ENCODE measurements at regions not wholly inside any gene's neighbourhood (a gene's known extent, or its start where the extent isn't known, plus 50 kb on each side); places are given as distances from the start of the nearest gene placed in this dataset.

- H3K4me1 ChIP-seq (ENCODE audit: control insufficient read depth, extremely low read depth, insufficient read depth, low read length): peaks cover 13% of the 10 kb centered on the region
- H2AFZ ChIP-seq (ENCODE audit: control insufficient read depth, low read length): no peak overlapping the region
- dilution Hi-C loops (cut with MboI; ENCODE audit: extremely low pct_ligation_motif_present, low sequenced_read_pairs): no loop called here
- H3K36me3 ChIP-seq (ENCODE audit: control insufficient read depth in 2 of 2, extremely low read depth in 1 of 2, insufficient read depth in 2 of 2, low read length in 2 of 2): no peaks in the 10 kb centered on the region
- no peak overlapping the region for H3K9ac ChIP-seq (ENCODE audit: control insufficient read depth, extremely low read depth, insufficient read depth, low read length)
- no peaks in the 10 kb centered on the region for H3K27me3 ChIP-seq (ENCODE audit: control insufficient read depth, extremely low read depth, insufficient read depth, low read length)
- no peak overlapping the region for H3K27ac ChIP-seq (ENCODE audit: control insufficient read depth, insufficient read depth, low read length)
- DNase-seq (ENCODE audit: low read depth, low spot score) (no peak), FAIRE-seq (no peak)
- TF ChIP-seq CTCF (optimal IDR thresholded peaks at IDR 0.05 in 1 of 3, IDR thresholded peaks at IDR 0.05 in 1 of 3, conservative IDR thresholded peaks at IDR 0.05 in 1 of 3; ENCODE audit: extremely low read depth in 1 of 3, insufficient read depth in 2 of 3, low read length in 3 of 3) (no peak), EZH2 (IDR thresholded peaks at IDR 0.05; ENCODE audit: low read length) (no peak)
- no peaks in the 10 kb centered on the region for H4K20me1 ChIP-seq (ENCODE audit: control insufficient read depth, extremely low read depth, insufficient read depth, low read length)
- no peaks in the 10 kb centered on the region for H3K9me3 ChIP-seq (ENCODE audit: control insufficient read depth, low read depth, low read length)
- no peaks in the 10 kb centered on the region for H3K79me2 ChIP-seq (ENCODE audit: control insufficient read depth, insufficient read depth, low read length)
- no peak overlapping the region for H3K4me2 ChIP-seq (ENCODE audit: control insufficient read depth, extremely low read depth, insufficient read depth, low read depth, low read length)
- H3K9me1 ChIP-seq (ENCODE audit: control insufficient read depth, extremely low read depth, insufficient read depth, low read length): no peaks in the 10 kb centered on the region
- no peak overlapping the region for H3K4me3 ChIP-seq (ENCODE audit: control insufficient read depth in 2 of 3, extremely low read depth in 1 of 3, insufficient read depth in 2 of 3, low read depth in 1 of 3, low read length in 3 of 3)
Measured at GRCh38 chr7:121540138-121540537, 144.0 kb upstream of the FAM3C start.

DNA sequence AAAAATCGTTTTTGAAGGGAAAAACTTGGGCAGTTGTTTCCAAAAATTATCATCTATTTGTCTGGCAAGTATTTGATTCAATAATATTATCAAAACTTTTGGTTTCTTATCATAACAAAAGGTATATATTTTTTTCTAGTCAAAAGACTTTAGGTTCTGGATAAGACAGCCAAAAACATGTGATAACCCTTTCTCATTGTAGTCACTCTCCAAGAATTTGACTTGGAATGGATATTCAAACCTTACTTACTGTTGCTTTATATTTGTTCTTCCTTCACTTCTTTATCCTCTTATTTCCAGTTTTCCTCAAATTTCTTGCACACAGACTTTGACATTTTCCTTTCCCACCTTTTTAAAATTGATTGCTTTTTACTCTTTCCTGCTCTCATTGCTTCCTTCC is 140.9 kb upstream of the FAM3C start:
- no peak for TF ChIP-seq EZH2 (IDR thresholded peaks at IDR 0.05; ENCODE audit: low read length)
- TF ChIP-seq CTCF (optimal IDR thresholded peaks at IDR 0.05 in 1 of 3, IDR thresholded peaks at IDR 0.05 in 1 of 3, conservative IDR thresholded peaks at IDR 0.05 in 1 of 3; ENCODE audit: extremely low read depth in 1 of 3, insufficient read depth in 2 of 3, low read length in 3 of 3): no peak
- H3K27me3 ChIP-seq (ENCODE audit: control insufficient read depth, extremely low read depth, insufficient read depth, low read length): no peaks in the 10 kb centered on the region
- no peaks in the 10 kb centered on the region for H3K9me1 ChIP-seq (ENCODE audit: control insufficient read depth, extremely low read depth, insufficient read depth, low read length)
- DNase-seq (ENCODE audit: low read depth, low spot score): no peak
- no peak overlapping the region for H3K27ac ChIP-seq (ENCODE audit: control insufficient read depth, insufficient read depth, low read length)
- no peaks in the 10 kb centered on the region for H3K9me3 ChIP-seq (ENCODE audit: control insufficient read depth, low read depth, low read length)
- peak; percentile 55 for FAIRE-seq
- no peak overlapping the region for H3K9ac ChIP-seq (ENCODE audit: control insufficient read depth, extremely low read depth, insufficient read depth, low read length)
- H2AFZ ChIP-seq (ENCODE audit: control insufficient read depth, low read length): peak overlapping the region; percentile 23
- H3K36me3 ChIP-seq (ENCODE audit: control insufficient read depth in 2 of 2, extremely low read depth in 1 of 2, insufficient read depth in 2 of 2, low read length in 2 of 2): no peaks in the 10 kb centered on the region
- no peak overlapping the region for H3K4me2 ChIP-seq (ENCODE audit: control insufficient read depth, extremely low read depth, insufficient read depth, low read depth, low read length)
- no peaks in the 10 kb centered on the region for H4K20me1 ChIP-seq (ENCODE audit: control insufficient read depth, extremely low read depth, insufficient read depth, low read length)
- H3K4me3 ChIP-seq (ENCODE audit: control insufficient read depth in 2 of 3, extremely low read depth in 1 of 3, insufficient read depth in 2 of 3, low read depth in 1 of 3, low read length in 3 of 3): no peak overlapping the region
- no peaks in the 10 kb centered on the region for H3K79me2 ChIP-seq (ENCODE audit: control insufficient read depth, insufficient read depth, low read length)
- no peaks in the 10 kb centered on the region for H3K4me1 ChIP-seq (ENCODE audit: control insufficient read depth, extremely low read depth, insufficient read depth, low read length)
- dilution Hi-C loops (cut with MboI; ENCODE audit: extremely low pct_ligation_motif_present, low sequenced_read_pairs): no loop called here

Data from keratinocyte (primary cell).